HUES6 (cell line): ENCODE measurements at regions not wholly inside any gene's neighbourhood (a gene's known extent, or its start where the extent isn't known, plus 50 kb on each side); places are given as distances from the start of the nearest gene placed in this dataset.

Source experiments
- H3K27ac ChIP-seq: 2 replicates; pipeline ENCODE4 v1.7.0; 2013; ENCODE audit warnings: low read depth, mild to moderate bottlenecking, low read length, inconsistent platforms
- H3K27me3 ChIP-seq: 2 replicates; pipeline ENCODE4 v1.6.1; 2013; ENCODE audit warnings: low read length; ENCODE audit not compliant: control insufficient read depth, insufficient read depth
- H3K36me3 ChIP-seq: 2 replicates; pipeline ENCODE4 v1.6.1; 2013; ENCODE audit warnings: low read length; ENCODE audit not compliant: control insufficient read depth, insufficient read depth
- H3K4me1 ChIP-seq: 2 replicates; pipeline ENCODE4 v1.6.1; 2013; ENCODE audit warnings: low read length; ENCODE audit not compliant: control insufficient read depth, insufficient read depth
- H3K4me3 ChIP-seq: 2 replicates; pipeline ENCODE4 v1.5.1; 2013; ENCODE audit warnings: low read depth, low read length
- H3K9ac ChIP-seq: one replicate; pipeline ENCODE4 v1.6.1; 2013; ENCODE audit warnings: mild to moderate bottlenecking, low read length
- H3K9me3 ChIP-seq: 2 replicates; pipeline ENCODE4 v1.6.1; 2013; ENCODE audit warnings: low read depth, low read length; ENCODE audit not compliant: control insufficient read depth, insufficient read depth

DNA sequence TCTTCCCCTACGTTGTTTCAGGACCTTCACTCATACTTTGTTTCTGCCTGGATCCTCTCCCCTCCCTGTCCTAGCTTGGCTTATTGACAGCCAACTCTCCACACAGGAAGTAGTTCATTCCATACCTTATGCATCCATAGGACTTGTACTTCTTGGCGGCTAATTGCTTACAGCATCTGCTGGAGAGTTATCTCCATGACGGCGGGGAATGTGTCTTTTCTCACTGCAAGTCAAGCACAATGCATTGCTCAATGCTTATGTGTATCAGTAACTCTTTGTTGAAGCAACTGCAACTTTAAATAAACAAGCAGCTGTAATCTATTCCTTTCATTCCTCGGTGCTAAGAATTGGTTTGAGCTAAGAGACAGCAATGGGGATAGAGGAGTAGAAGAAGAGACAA lies 551.3 kb upstream of the EPHA7 start:
- no peaks in the 10 kb centered on the region for H3K36me3 ChIP-seq
- peaks cover 4% of the 10 kb centered on the region; the same call in 1 of the 2 replicates for H3K4me1 ChIP-seq
- no peaks in the 10 kb centered on the region for H3K9me3 ChIP-seq
- H3K9ac ChIP-seq, result no peak overlapping the region
- H3K4me3 ChIP-seq, result no peak overlapping the region
- no peaks in the 10 kb centered on the region for H3K27me3 ChIP-seq
- H3K27ac ChIP-seq, result no peak overlapping the region

DNA sequence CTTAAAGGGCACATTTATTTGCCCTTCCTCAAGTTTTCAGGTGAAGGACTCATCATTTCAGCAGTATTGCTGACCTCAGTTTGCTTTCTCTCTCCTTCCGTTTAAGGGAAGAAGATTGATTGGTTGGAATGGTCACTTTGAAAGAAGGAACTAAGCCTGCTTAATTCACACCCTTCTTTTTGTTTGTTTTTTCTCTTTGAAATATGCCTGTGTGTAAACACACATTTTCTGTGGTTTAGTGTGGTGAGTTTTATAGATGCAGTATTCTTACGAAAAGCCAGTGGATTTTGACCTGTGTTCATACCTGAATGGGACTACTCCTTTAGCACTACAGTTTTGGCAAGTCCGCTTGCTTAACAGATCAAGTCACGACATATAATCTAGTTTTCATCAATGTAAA lies 548.8 kb upstream of the EPHA7 start:
- no peak overlapping the region for H3K27ac ChIP-seq
- H3K27me3 ChIP-seq, result no peaks in the 10 kb centered on the region
- no peaks in the 10 kb centered on the region for H3K36me3 ChIP-seq
- peaks cover 8% of the 10 kb centered on the region; the same call in 1 of the 2 replicates for H3K4me1 ChIP-seq
- no peak overlapping the region for H3K9ac ChIP-seq
- no peaks in the 10 kb centered on the region for H3K9me3 ChIP-seq
- no peak overlapping the region for H3K4me3 ChIP-seq

- Histone ChIP-seq H3K36me3 (no peaks in the 10 kb centered on the region), H3K9me3 (no peaks in the 10 kb centered on the region), H3K27ac (no peak overlapping the region), H3K4me1 (peaks cover 8% of the 10 kb centered on the region; the same call in 1 of the 2 replicates), H3K4me3 (no peak overlapping the region), H3K27me3 (no peaks in the 10 kb centered on the region), H3K9ac (no peak overlapping the region)
Observed at GRCh38 chr6:93964926-93965325, 545.6 kb upstream of the EPHA7 start.

- Histone ChIP-seq H3K4me1 (peaks cover 8% of the 10 kb centered on the region; the same call in 1 of the 2 replicates), H3K27me3 (no peaks in the 10 kb centered on the region), H3K27ac (no peak overlapping the region), H3K4me3 (no peak overlapping the region), H3K36me3 (no peaks in the 10 kb centered on the region), H3K9me3 (no peaks in the 10 kb centered on the region), H3K9ac (no peak overlapping the region)
Observed at GRCh38 chr6:93964321-93964720, 545.0 kb upstream of the EPHA7 start.

GRCh38 chr6:93962566-93962965 lies 543.2 kb upstream of the EPHA7 start:
- no peaks in the 10 kb centered on the region for H3K36me3 ChIP-seq
- no peaks in the 10 kb centered on the region for H3K9me3 ChIP-seq
- H3K27me3 ChIP-seq, result no peaks in the 10 kb centered on the region
- no peak overlapping the region for H3K27ac ChIP-seq
- no peak overlapping the region for H3K9ac ChIP-seq
- no peak overlapping the region for H3K4me3 ChIP-seq
- peaks cover 4% of the 10 kb centered on the region; the same call in 1 of the 2 replicates for H3K4me1 ChIP-seq

GRCh38 chr6:93954584-93954983 lies 535.2 kb upstream of the EPHA7 start:
- no peak overlapping the region for H3K9ac ChIP-seq
- no peak overlapping the region for H3K27ac ChIP-seq
- H3K4me3 ChIP-seq, result no peak overlapping the region
- H3K36me3 ChIP-seq, result no peaks in the 10 kb centered on the region
- no peaks in the 10 kb centered on the region for H3K27me3 ChIP-seq
- no peaks in the 10 kb centered on the region for H3K9me3 ChIP-seq
- H3K4me1 ChIP-seq, result no peaks in the 10 kb centered on the region

DNA sequence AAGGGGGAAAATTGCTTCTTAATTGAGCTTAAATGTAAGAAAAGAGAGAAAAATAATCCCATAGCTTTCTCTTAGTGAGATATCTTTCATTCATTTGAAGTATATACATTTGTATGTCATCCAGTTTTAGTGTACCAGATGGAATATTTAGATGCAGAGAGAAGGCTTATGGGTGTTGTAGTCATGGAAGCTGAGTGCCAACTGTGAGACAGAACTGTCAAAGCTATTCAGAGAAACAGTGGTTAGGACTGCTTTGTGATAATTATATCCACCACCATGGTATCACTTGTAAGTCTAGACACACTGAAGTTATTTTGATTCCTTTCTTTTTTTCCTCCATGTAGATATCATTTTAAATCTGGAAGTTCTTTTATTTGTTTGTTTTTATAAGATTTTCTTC lies 524.3 kb upstream of the EPHA7 start:
- Histone ChIP-seq H3K36me3 (no peaks in the 10 kb centered on the region), H3K27ac (no peak overlapping the region), H3K4me1 (no peaks in the 10 kb centered on the region), H3K9ac (no peak overlapping the region), H3K9me3 (no peaks in the 10 kb centered on the region), H3K4me3 (no peak overlapping the region), H3K27me3 (no peaks in the 10 kb centered on the region)

GRCh38 chr6:93940381-93940780 lies 521.0 kb upstream of the EPHA7 start:
- no peak overlapping the region for H3K27ac ChIP-seq
- H3K9me3 ChIP-seq, result no peaks in the 10 kb centered on the region
- no peak overlapping the region for H3K4me3 ChIP-seq
- H3K27me3 ChIP-seq, result no peaks in the 10 kb centered on the region
- H3K36me3 ChIP-seq, result no peaks in the 10 kb centered on the region
- H3K4me1 ChIP-seq, result peaks cover 10% of the 10 kb centered on the region; the same call in 1 of the 2 replicates
- H3K9ac ChIP-seq, result no peak overlapping the region

DNA sequence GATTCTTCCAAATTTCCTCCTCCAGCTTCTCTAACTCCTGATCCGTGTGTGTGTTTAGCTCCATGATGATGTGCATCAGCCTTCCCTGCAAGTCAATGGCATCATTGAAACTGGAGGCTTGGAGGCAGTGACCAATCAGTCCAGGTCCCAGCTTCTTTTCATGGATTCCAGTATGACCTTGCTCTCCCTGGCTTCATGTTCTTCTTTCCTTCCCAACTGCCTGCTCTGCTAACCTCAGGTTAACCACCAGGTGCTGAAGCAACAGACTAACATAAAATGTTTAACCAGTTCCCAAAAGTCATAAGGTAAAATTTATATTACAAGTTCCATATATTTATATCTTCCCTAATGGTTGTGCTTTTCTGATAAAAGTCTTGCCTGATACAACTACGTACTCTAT lies 512.8 kb upstream of the EPHA7 start:
- no peaks in the 10 kb centered on the region for H3K9me3 ChIP-seq
- no peak overlapping the region for H3K27ac ChIP-seq
- no peaks in the 10 kb centered on the region for H3K27me3 ChIP-seq

GRCh38 chr6:93927731-93928130 lies 508.4 kb upstream of the EPHA7 start:
- Histone ChIP-seq H3K4me1 (peaks cover 5% of the 10 kb centered on the region; the same call in 1 of the 2 replicates), H3K36me3 (no peaks in the 10 kb centered on the region), H3K9ac (no peak overlapping the region), H3K27ac (no peak overlapping the region), H3K27me3 (no peaks in the 10 kb centered on the region), H3K9me3 (no peaks in the 10 kb centered on the region), H3K4me3 (no peak overlapping the region)

More for the DNA sequence above, 512.8 kb upstream of the EPHA7 start:
- Histone ChIP-seq H3K36me3 (no peaks in the 10 kb centered on the region), H3K4me3 (no peak overlapping the region), H3K4me1 (peaks cover 15% of the 10 kb centered on the region), H3K9ac (no peak overlapping the region)

DNA sequence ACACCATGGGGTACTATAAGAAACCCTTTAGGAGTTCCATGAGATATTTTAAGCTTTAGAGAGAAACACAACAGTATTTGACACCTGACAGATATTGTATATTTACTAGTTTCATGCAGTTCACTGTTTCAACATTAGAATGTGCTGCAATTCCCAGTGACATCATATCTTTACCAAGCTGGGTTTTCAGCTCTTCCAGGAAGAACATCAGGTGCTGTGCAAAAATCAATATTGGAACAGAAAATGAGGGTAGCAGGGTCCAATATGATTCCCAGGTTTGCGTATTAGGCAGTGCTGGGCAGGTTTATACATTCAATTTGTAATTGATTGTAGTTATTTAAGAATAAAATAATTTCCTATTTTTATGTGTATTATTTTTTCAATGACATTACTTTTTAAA lies 500.0 kb upstream of the EPHA7 start:
- Histone ChIP-seq H3K27ac (no peak overlapping the region), H3K9ac (no peak overlapping the region), H3K4me1 (no peaks in the 10 kb centered on the region; the same call in 1 of the 2 replicates), H3K27me3 (no peaks in the 10 kb centered on the region), H3K9me3 (no peaks in the 10 kb centered on the region), H3K4me3 (no peak overlapping the region), H3K36me3 (no peaks in the 10 kb centered on the region)

DNA sequence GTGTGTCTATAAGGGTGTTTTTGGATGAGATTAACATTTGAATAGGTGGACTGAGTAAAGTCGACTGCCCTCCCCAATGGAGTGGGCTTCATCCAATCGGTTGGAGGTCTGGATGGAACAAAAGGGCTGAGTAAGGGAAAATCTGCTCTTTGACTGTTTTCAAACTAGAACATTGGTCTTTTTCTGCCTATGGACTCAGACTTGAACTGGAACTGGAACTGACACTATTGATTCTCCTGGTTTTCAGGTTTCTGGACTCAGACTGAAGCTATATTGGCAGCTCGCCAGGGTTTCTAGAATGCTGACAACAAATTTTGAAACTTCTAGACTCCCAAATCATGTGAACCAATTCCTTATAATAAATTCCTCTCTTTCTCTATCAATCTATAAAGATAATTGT lies 498.9 kb upstream of the EPHA7 start:
- Histone ChIP-seq H3K36me3 (no peaks in the 10 kb centered on the region), H3K9me3 (no peaks in the 10 kb centered on the region), H3K27ac (no peak overlapping the region), H3K4me3 (no peak overlapping the region), H3K4me1 (no peaks in the 10 kb centered on the region; the same call in 1 of the 2 replicates), H3K27me3 (no peaks in the 10 kb centered on the region), H3K9ac (no peak overlapping the region)
